ENCODE measurements at regions not wholly inside any gene's neighbourhood (a gene's known extent, or its start where the extent isn't known, plus 50 kb on each side); places are given as distances from the start of the nearest gene placed in this dataset.

GRCh38 chr14:95018821-95019220 is 138.5 kb downstream of the DICER1 start:
- TF ChIP-seq, protein P1, sequence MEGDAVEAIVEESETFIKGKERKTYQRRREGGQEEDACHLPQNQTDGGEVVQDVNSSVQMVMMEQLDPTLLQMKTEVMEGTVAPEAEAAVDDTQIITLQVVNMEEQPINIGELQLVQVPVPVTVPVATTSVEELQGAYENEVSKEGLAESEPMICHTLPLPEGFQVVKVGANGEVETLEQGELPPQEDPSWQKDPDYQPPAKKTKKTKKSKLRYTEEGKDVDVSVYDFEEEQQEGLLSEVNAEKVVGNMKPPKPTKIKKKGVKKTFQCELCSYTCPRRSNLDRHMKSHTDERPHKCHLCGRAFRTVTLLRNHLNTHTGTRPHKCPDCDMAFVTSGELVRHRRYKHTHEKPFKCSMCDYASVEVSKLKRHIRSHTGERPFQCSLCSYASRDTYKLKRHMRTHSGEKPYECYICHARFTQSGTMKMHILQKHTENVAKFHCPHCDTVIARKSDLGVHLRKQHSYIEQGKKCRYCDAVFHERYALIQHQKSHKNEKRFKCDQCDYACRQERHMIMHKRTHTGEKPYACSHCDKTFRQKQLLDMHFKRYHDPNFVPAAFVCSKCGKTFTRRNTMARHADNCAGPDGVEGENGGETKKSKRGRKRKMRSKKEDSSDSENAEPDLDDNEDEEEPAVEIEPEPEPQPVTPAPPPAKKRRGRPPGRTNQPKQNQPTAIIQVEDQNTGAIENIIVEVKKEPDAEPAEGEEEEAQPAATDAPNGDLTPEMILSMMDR (IDR thresholded peaks at IDR 0.05; ENCODE audit: unreplicated experiment) = no peak
- H3K27me3 Mint-ChIP-seq = no peaks in the 10 kb centered on the region
- DNase-seq (ENCODE audit: low spot score, unreplicated experiment) = no peak
- no peaks in the 10 kb centered on the region for H3K4me1 Mint-ChIP-seq (ENCODE audit: low read depth)
- H3K36me3 Mint-ChIP-seq (ENCODE audit: insufficient read depth) = no peaks in the 10 kb centered on the region
- peaks cover 3% of the 10 kb centered on the region for H3K9me3 Mint-ChIP-seq (ENCODE audit: low read depth)
- H3K4me3 Mint-ChIP-seq (ENCODE audit: low read depth) = no peak overlapping the region
- no peak overlapping the region for H3K27ac Mint-ChIP-seq

DNA sequence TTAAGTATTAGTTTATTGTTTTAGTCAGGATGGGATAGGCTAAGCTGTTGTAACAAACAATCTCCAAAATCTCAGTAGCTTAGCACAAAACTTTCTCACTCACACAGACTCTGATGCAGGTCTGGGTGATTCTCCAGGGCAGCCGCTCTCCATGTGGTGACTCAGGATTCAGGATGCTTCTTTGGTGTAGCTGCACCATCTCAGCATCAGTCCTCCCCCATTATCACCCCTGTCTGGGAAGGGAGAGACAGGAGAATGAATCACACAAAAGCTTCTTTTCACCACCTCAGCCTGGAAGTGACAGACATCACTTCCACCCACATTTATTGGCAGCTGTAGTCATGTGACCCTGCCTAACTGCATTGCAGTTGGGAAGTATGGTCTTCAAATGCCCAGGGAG is 142.3 kb downstream of the DICER1 start:
- H3K4me1 Mint-ChIP-seq (ENCODE audit: low read depth) = no peaks in the 10 kb centered on the region
- no peaks in the 10 kb centered on the region for H3K9me3 Mint-ChIP-seq (ENCODE audit: low read depth)
- no peaks in the 10 kb centered on the region for H3K36me3 Mint-ChIP-seq (ENCODE audit: insufficient read depth)
- DNase-seq (ENCODE audit: low spot score, unreplicated experiment) = no peak
- TF ChIP-seq, protein P1 (IDR thresholded peaks at IDR 0.05; ENCODE audit: unreplicated experiment) = no peak
- H3K27ac Mint-ChIP-seq = no peak overlapping the region
- H3K4me3 Mint-ChIP-seq (ENCODE audit: low read depth) = no peak overlapping the region
- H3K27me3 Mint-ChIP-seq = peaks cover 17% of the 10 kb centered on the region

DNA sequence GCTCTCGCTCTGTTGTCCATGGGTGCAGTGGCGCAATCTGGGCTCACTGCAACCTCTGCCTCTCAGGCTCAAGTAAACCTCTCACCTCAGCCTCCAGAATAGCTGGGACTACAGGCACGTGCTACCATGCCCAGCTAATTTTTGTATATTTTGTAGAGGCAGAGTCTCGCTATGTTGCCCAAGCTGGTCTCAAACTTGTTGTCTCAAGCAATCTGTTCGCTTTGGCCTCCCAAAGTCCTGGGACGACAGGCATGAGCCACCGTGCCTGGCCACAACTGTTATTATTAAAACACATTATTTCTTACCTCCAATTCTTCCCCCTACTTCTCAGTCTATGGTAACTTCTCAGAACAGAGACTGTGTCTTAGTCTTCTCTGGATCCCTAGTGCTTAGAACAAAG is 143.3 kb downstream of the DICER1 start:
- H3K36me3 Mint-ChIP-seq (ENCODE audit: insufficient read depth) = no peaks in the 10 kb centered on the region
- peaks cover 20% of the 10 kb centered on the region for H3K27me3 Mint-ChIP-seq
- no peaks in the 10 kb centered on the region for H3K9me3 Mint-ChIP-seq (ENCODE audit: low read depth)
- TF ChIP-seq, protein P1 (IDR thresholded peaks at IDR 0.05; ENCODE audit: unreplicated experiment) = no peak
- H3K27ac Mint-ChIP-seq = no peak overlapping the region
- H3K4me1 Mint-ChIP-seq (ENCODE audit: low read depth) = no peaks in the 10 kb centered on the region
- H3K4me3 Mint-ChIP-seq (ENCODE audit: low read depth) = no peak overlapping the region
- no peak for DNase-seq (ENCODE audit: low spot score, unreplicated experiment)

GRCh38 chr14:95011445-95012006 is 145.8 kb downstream of the DICER1 start:
- no peak for DNase-seq (ENCODE audit: low spot score, unreplicated experiment)
- H3K4me1 Mint-ChIP-seq (ENCODE audit: low read depth) = no peaks in the 10 kb centered on the region
- no peaks in the 10 kb centered on the region for H3K36me3 Mint-ChIP-seq (ENCODE audit: insufficient read depth)
- H3K9me3 Mint-ChIP-seq (ENCODE audit: low read depth) = no peaks in the 10 kb centered on the region
- no peak overlapping the region for H3K4me3 Mint-ChIP-seq (ENCODE audit: low read depth)
- TF ChIP-seq, protein P1 (IDR thresholded peaks at IDR 0.05; ENCODE audit: unreplicated experiment) = no peak
- no peak overlapping the region for H3K27ac Mint-ChIP-seq
- H3K27me3 Mint-ChIP-seq = peaks cover 25% of the 10 kb centered on the region

GRCh38 chr14:95008445-95009217 is 148.7 kb downstream of the DICER1 start:
- Mint-ChIP-seq H3K27ac (no peak overlapping the region), H3K36me3 (ENCODE audit: insufficient read depth) (no peaks in the 10 kb centered on the region), H3K4me1 (ENCODE audit: low read depth) (no peaks in the 10 kb centered on the region), H3K4me3 (ENCODE audit: low read depth) (no peak overlapping the region), H3K9me3 (ENCODE audit: low read depth) (no peaks in the 10 kb centered on the region), H3K27me3 (peaks cover 25% of the 10 kb centered on the region)
- TF ChIP-seq, protein P1 (IDR thresholded peaks at IDR 0.05; ENCODE audit: unreplicated experiment) = no peak
- no peak for DNase-seq (ENCODE audit: low spot score, unreplicated experiment)

All from progenitor cell of endocrine pancreas (in vitro differentiated cells).